ENCODE measurements at regions not wholly inside any gene's neighbourhood (a gene's known extent, or its start where the extent isn't known, plus 50 kb on each side); places are given as distances from the start of the nearest gene placed in this dataset.
A peak's percentile ranks its signal among the peaks of the same experiment; 100 is the strongest.

DNA sequence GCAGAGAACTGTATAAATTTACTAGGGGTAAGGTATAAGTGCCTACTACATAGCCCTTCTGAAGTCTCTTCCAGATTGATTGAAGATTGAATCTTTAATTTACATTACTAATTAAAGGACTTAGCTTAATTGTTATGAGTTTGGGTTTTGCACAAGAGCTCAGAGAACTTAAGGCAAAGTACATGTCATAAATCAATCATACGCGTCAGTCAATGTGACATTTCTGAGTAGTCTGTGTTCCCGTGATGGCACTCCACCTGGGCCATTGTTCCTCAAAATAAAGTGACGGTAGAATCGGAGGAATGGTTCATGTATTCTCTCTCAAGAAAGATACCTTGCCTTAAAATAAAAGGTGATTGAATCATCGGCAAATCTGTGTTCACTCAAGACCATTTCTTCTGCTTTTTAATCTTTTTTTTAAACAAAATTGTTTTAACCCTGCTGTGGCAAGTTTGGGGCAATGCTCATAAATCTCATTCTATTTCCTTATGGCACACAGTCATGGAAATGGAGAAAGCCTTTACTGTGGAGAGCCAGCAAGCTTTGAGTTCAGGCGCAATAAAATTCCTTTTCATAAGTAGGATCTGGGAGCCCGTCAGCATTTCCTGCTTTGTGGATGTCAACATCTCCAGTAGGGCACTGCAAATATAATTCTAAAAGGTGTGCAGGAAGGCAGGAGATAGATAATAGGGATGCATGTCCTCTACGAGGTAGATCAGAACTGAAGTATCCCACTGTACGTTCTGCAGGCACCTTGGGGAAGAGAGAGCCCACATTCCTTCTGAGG lies 427.4 kb downstream of the GATA3 start:
- Histone ChIP-seq H3K27ac (ENCODE audit: low read depth, low read length) (no peak overlapping the region), H4K91ac (ENCODE audit: low read depth, low read length) (no peak overlapping the region), H3K4me1 (ENCODE audit: control insufficient read depth in 1 of 2, insufficient read depth in 2 of 2, low read length in 2 of 2) (no peaks in the 10 kb centered on the region), H4K8ac (ENCODE audit: low read depth, low read length) (no peak overlapping the region), H3K27me3 (ENCODE audit: insufficient read depth, low read length) (no peaks in the 10 kb centered on the region), H4K12ac (ENCODE audit: low read depth, low read length) (no peak overlapping the region), H3K9me3 (ENCODE audit: insufficient read depth, low read depth, low read length) (no peaks in the 10 kb centered on the region), H2BK12ac (ENCODE audit: low read length) (no peak overlapping the region), H3K36me3 (ENCODE audit: control insufficient read depth in 1 of 2, insufficient read depth in 2 of 2, low read length in 2 of 2) (no peaks in the 10 kb centered on the region), H2BK120ac (ENCODE audit: insufficient read depth, low read length, poor library complexity) (no peak overlapping the region), H3K79me1 (ENCODE audit: low read length) (no peaks in the 10 kb centered on the region), H3K79me2 (ENCODE audit: control insufficient read depth, insufficient read depth, low read length, poor library complexity) (no peaks in the 10 kb centered on the region), H3K23ac (ENCODE audit: low read length) (no peak overlapping the region), H3K4me2 (ENCODE audit: low read length) (no peak overlapping the region), H2BK5ac (ENCODE audit: low read depth, low read length, poor library complexity) (no peak overlapping the region), H3K18ac (ENCODE audit: low read length) (no peak overlapping the region), H3K14ac (ENCODE audit: low read length) (no peak overlapping the region), H3K4me3 (ENCODE audit: low read depth, low read length) (no peak overlapping the region), H3K9ac (ENCODE audit: low read length) (no peak overlapping the region), H2AFZ (ENCODE audit: insufficient read depth, low read length, poor library complexity) (no peak overlapping the region), H3K4ac (ENCODE audit: low read depth, low read length) (no peak overlapping the region), H2AK5ac (ENCODE audit: low read length) (no peak overlapping the region)
- DNase-seq: no peak
- no CpG with 5 or more reads among the region's 10 CpGs for WGBS (ENCODE audit: extremely low coverage, insufficient coverage, insufficient read length)

DNA sequence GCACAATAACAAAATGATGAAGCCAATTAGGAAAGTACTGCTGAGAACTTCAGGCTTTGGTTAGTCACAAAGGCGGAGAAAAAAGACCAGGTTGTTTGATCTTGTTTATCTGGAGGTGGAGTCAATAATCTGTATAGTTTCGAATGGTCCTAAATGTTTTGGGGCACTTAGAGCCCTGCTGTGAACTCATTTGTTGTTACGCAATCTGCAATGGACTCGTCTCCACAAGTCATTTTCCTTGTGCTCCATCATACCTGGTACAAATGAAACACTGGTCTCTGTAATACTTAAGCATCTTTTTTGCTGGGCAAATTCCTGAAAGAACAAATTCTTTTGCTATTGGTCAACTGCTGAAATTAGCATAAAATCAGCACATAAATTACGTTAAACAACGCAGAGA lies 430.5 kb downstream of the GATA3 start:
- Histone ChIP-seq H3K4me1 (ENCODE audit: control insufficient read depth in 1 of 2, insufficient read depth in 2 of 2, low read length in 2 of 2) (no peaks in the 10 kb centered on the region), H3K27me3 (ENCODE audit: insufficient read depth, low read length) (no peaks in the 10 kb centered on the region), H2AFZ (ENCODE audit: insufficient read depth, low read length, poor library complexity) (no peak overlapping the region), H4K91ac (ENCODE audit: low read depth, low read length) (no peak overlapping the region), H3K18ac (ENCODE audit: low read length) (no peak overlapping the region), H3K4ac (ENCODE audit: low read depth, low read length) (no peak overlapping the region), H3K9ac (ENCODE audit: low read length) (no peak overlapping the region), H3K79me1 (ENCODE audit: low read length) (no peaks in the 10 kb centered on the region), H4K12ac (ENCODE audit: low read depth, low read length) (no peak overlapping the region), H3K14ac (ENCODE audit: low read length) (no peak overlapping the region), H3K79me2 (ENCODE audit: control insufficient read depth, insufficient read depth, low read length, poor library complexity) (no peaks in the 10 kb centered on the region), H2BK5ac (ENCODE audit: low read depth, low read length, poor library complexity) (no peak overlapping the region), H3K23ac (ENCODE audit: low read length) (no peak overlapping the region), H3K4me2 (ENCODE audit: low read length) (no peak overlapping the region), H3K9me3 (ENCODE audit: insufficient read depth, low read depth, low read length) (no peaks in the 10 kb centered on the region), H2BK12ac (ENCODE audit: low read length) (no peak overlapping the region), H3K4me3 (ENCODE audit: low read depth, low read length) (no peak overlapping the region), H2BK120ac (ENCODE audit: insufficient read depth, low read length, poor library complexity) (no peak overlapping the region), H4K8ac (ENCODE audit: low read depth, low read length) (no peak overlapping the region), H3K27ac (ENCODE audit: low read depth, low read length) (no peak overlapping the region), H2AK5ac (ENCODE audit: low read length) (no peak overlapping the region), H3K36me3 (ENCODE audit: control insufficient read depth in 1 of 2, insufficient read depth in 2 of 2, low read length in 2 of 2) (no peaks in the 10 kb centered on the region)
- DNase-seq: no peak
- no CpG with 5 or more reads among the region's 6 CpGs for WGBS (ENCODE audit: extremely low coverage, insufficient coverage, insufficient read length)

DNA sequence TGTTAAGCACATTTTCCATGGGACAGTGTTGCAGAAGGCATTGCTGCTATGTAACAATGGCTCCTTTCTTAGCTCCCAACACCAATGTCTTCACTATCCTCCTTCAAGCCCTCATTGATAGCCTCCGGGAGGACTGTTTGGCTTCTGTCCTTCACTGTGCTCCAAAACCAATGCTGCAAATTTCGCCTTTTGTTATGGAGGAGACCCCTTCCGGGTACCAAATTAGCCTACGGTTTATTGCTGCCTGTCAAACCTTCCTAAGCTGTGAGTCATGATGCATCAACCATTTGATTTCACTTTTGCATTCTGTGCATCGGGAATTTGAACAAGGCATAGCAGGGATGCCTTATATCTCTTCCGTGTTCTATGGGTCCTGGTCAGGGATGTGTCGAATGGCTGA lies 432.9 kb downstream of the GATA3 start:
- Histone ChIP-seq H3K36me3 (ENCODE audit: control insufficient read depth in 1 of 2, insufficient read depth in 2 of 2, low read length in 2 of 2) (no peaks in the 10 kb centered on the region), H3K9me3 (ENCODE audit: insufficient read depth, low read depth, low read length) (no peaks in the 10 kb centered on the region), H3K4ac (ENCODE audit: low read depth, low read length) (no peak overlapping the region), H2BK12ac (ENCODE audit: low read length) (no peak overlapping the region), H3K27ac (ENCODE audit: low read depth, low read length) (no peak overlapping the region), H3K18ac (ENCODE audit: low read length) (no peak overlapping the region), H4K8ac (ENCODE audit: low read depth, low read length) (no peak overlapping the region), H2AFZ (ENCODE audit: insufficient read depth, low read length, poor library complexity) (no peak overlapping the region), H3K9ac (ENCODE audit: low read length) (no peak overlapping the region), H3K27me3 (ENCODE audit: insufficient read depth, low read length) (no peaks in the 10 kb centered on the region), H2BK120ac (ENCODE audit: insufficient read depth, low read length, poor library complexity) (no peak overlapping the region), H3K4me3 (ENCODE audit: low read depth, low read length) (no peak overlapping the region), H3K4me2 (ENCODE audit: low read length) (no peak overlapping the region), H2BK5ac (ENCODE audit: low read depth, low read length, poor library complexity) (no peak overlapping the region), H4K91ac (ENCODE audit: low read depth, low read length) (no peak overlapping the region), H3K23ac (ENCODE audit: low read length) (no peak overlapping the region), H3K14ac (ENCODE audit: low read length) (no peak overlapping the region), H3K79me2 (ENCODE audit: control insufficient read depth, insufficient read depth, low read length, poor library complexity) (no peaks in the 10 kb centered on the region), H4K12ac (ENCODE audit: low read depth, low read length) (no peak overlapping the region), H3K4me1 (ENCODE audit: control insufficient read depth in 1 of 2, insufficient read depth in 2 of 2, low read length in 2 of 2) (no peaks in the 10 kb centered on the region), H3K79me1 (ENCODE audit: low read length) (no peaks in the 10 kb centered on the region), H2AK5ac (ENCODE audit: low read length) (no peak overlapping the region)
- DNase-seq: peak; percentile 33 to 88
- WGBS (ENCODE audit: extremely low coverage, insufficient coverage, insufficient read length): no CpG with 5 or more reads among the region's 7 CpGs

DNA sequence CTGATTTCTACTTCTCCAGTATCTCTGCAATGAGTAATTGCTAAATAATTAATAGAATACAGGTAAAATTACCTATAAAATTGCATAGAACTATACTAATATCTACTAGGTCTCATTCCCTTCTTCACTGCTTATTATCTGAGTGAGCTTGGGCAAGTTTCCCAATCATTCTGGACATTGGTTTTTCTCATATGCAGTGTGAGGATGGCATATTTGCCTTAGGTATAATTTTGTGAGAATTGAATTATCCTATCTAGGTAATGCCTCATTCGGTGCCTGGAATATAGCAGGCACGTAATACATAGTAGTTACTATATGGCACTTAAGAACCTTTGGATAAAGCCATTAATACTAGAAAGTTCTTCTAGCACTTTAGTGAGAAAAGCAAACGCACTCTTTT lies 434.7 kb downstream of the GATA3 start:
- H2BK120ac ChIP-seq (ENCODE audit: insufficient read depth, low read length, poor library complexity): no peak overlapping the region
- DNase-seq: no peak
- no peaks in the 10 kb centered on the region for H3K27me3 ChIP-seq (ENCODE audit: insufficient read depth, low read length)
- H4K91ac ChIP-seq (ENCODE audit: low read depth, low read length): no peak overlapping the region
- no peak overlapping the region for H4K12ac ChIP-seq (ENCODE audit: low read depth, low read length)
- no peak overlapping the region for H2BK12ac ChIP-seq (ENCODE audit: low read length)
- no peaks in the 10 kb centered on the region for H3K79me2 ChIP-seq (ENCODE audit: control insufficient read depth, insufficient read depth, low read length, poor library complexity)
- H3K18ac ChIP-seq (ENCODE audit: low read length): no peak overlapping the region
- H2AK5ac ChIP-seq (ENCODE audit: low read length): no peak overlapping the region
- H3K4ac ChIP-seq (ENCODE audit: low read depth, low read length): no peak overlapping the region
- H2BK5ac ChIP-seq (ENCODE audit: low read depth, low read length, poor library complexity): no peak overlapping the region
- no peak overlapping the region for H2AFZ ChIP-seq (ENCODE audit: insufficient read depth, low read length, poor library complexity)
- no peaks in the 10 kb centered on the region for H3K79me1 ChIP-seq (ENCODE audit: low read length)
- no peak overlapping the region for H3K23ac ChIP-seq (ENCODE audit: low read length)
- H3K4me2 ChIP-seq (ENCODE audit: low read length): no peak overlapping the region
- H3K14ac ChIP-seq (ENCODE audit: low read length): no peak overlapping the region
- H3K36me3 ChIP-seq (ENCODE audit: control insufficient read depth in 1 of 2, insufficient read depth in 2 of 2, low read length in 2 of 2): no peaks in the 10 kb centered on the region
- H3K9ac ChIP-seq (ENCODE audit: low read length): no peak overlapping the region
- WGBS (ENCODE audit: extremely low coverage, insufficient coverage, insufficient read length): no CpG with 5 or more reads among the region's 3 CpGs
- H3K4me1 ChIP-seq (ENCODE audit: control insufficient read depth in 1 of 2, insufficient read depth in 2 of 2, low read length in 2 of 2): no peaks in the 10 kb centered on the region
- no peaks in the 10 kb centered on the region for H3K9me3 ChIP-seq (ENCODE audit: insufficient read depth, low read depth, low read length)
- H4K8ac ChIP-seq (ENCODE audit: low read depth, low read length): no peak overlapping the region
- H3K27ac ChIP-seq (ENCODE audit: low read depth, low read length): no peak overlapping the region
- no peak overlapping the region for H3K4me3 ChIP-seq (ENCODE audit: low read depth, low read length)
